SK-N-SH treated with all-trans-retinoic acid at 6 μM for 48 hours (cell line): ENCODE measurements at regions not wholly inside any gene's neighbourhood (a gene's known extent, or its start where the extent isn't known, plus 50 kb on each side); places are given as distances from the start of the nearest gene placed in this dataset.
"Not testable (repeated sequence)": the region's sequence is repeated elsewhere in the genome, so short reads cannot be mapped to it uniquely, and the experiment has no call there.

ENCODE experiments used
- ATAC-seq: fragments of 200-7000 bp; cut with Tn5 transposase; 3 replicates; pipeline ENCODE4 v1.9.1; 2020; ENCODE audit warnings: mild to moderate bottlenecking, moderate library complexity
- BACH2 ChIP-seq: fragments of 250-450 bp; sonication (Bioruptor Pico); IDR thresholded peaks from 2 replicates; pipeline ENCODE4 v1.9.0; 2021; ENCODE audit warnings: mild to moderate bottlenecking, borderline replicate concordance
- CSDC2 ChIP-seq: fragments of 250-450 bp; sonication (Bioruptor Pico); IDR thresholded peaks from 2 replicates; pipeline ENCODE4 v1.5.0; 2020; ENCODE audit warnings: mild to moderate bottlenecking, moderate library complexity
- ESRRG ChIP-seq: fragments of 250-450 bp; sonication (Bioruptor Pico); IDR thresholded peaks from 2 replicates; pipeline ENCODE4 v1.6.1; 2021; ENCODE audit warnings: mild to moderate bottlenecking
- GLIS3 ChIP-seq: fragments of 250-450 bp; sonication (Bioruptor Pico); IDR thresholded peaks from 2 replicates; pipeline ENCODE4 v1.5.0; 2020; ENCODE audit warnings: mild to moderate bottlenecking, moderate library complexity
- OSR1 ChIP-seq: fragments of 250-450 bp; sonication (Bioruptor Pico); IDR thresholded peaks from 2 replicates; pipeline ENCODE4 v1.8.0; 2022; ENCODE audit warnings: moderate library complexity, mild to moderate bottlenecking, inconsistent platforms
- PPARA ChIP-seq: fragments of 250-450 bp; sonication (Bioruptor Pico); IDR thresholded peaks from 2 replicates; pipeline ENCODE4 v1.5.0; 2020; ENCODE audit warnings: mild to moderate bottlenecking, borderline replicate concordance
- RARB ChIP-seq: fragments of 250-450 bp; sonication (Bioruptor Pico); IDR thresholded peaks from 2 replicates; pipeline ENCODE4 v1.8.0; 2021; ENCODE audit warnings: mild to moderate bottlenecking, moderate library complexity
- TCF4 ChIP-seq: fragments of 250-450 bp; sonication (Bioruptor Pico); IDR thresholded peaks from 2 replicates; pipeline ENCODE4 v1.8.0; 2021; ENCODE audit warnings: mild to moderate bottlenecking, moderate library complexity, borderline replicate concordance
- TOX ChIP-seq: fragments of 250-450 bp; sonication (Bioruptor Pico); IDR thresholded peaks from 2 replicates; pipeline ENCODE4 v1.8.0; 2021; ENCODE audit warnings: mild to moderate bottlenecking, moderate library complexity, borderline replicate concordance
- ZC3H10 ChIP-seq: fragments of 250-450 bp; sonication (Bioruptor Pico); IDR thresholded peaks from 2 replicates; pipeline ENCODE4 v1.5.1; 2021; ENCODE audit warnings: mild to moderate bottlenecking, moderate library complexity
- ZFP3 ChIP-seq: fragments of 250-450 bp; sonication (Bioruptor Pico); IDR thresholded peaks from 2 replicates; pipeline ENCODE4 v1.5.0; 2020; ENCODE audit warnings: mild to moderate bottlenecking, moderate library complexity
- ZFP30 ChIP-seq: fragments of 450-650 bp; formaldehyde crosslinking; IDR thresholded peaks from 2 replicates; pipeline ENCODE4 v1.5.0; 2022; ENCODE audit warnings: mild to moderate bottlenecking, moderate library complexity
- ZNF565 ChIP-seq: fragments of 450-650 bp; formaldehyde crosslinking; conservative IDR thresholded peaks from 2 replicates; pipeline ENCODE4 v1.5.0; 2020; ENCODE audit warnings: low read depth, mild to moderate bottlenecking, moderate library complexity
- ZNF70 ChIP-seq: fragments of 450-650 bp; formaldehyde crosslinking; IDR thresholded peaks from 2 replicates; pipeline ENCODE4 v1.5.0; 2020; ENCODE audit warnings: mild to moderate bottlenecking, moderate library complexity
- ZNF8 ChIP-seq: fragments of 450-650 bp; formaldehyde crosslinking; IDR thresholded peaks from 2 replicates; pipeline ENCODE4 v1.5.0; 2020; ENCODE audit warnings: mild to moderate bottlenecking, moderate library complexity
- TF ChIP-seq, protein P1 (sequence below): fragments of 250-450 bp; sonication (Bioruptor Pico); IDR thresholded peaks from 2 replicates; pipeline ENCODE4 v1.8.0; 2020; ENCODE audit warnings: mild to moderate bottlenecking, moderate library complexity, borderline replicate concordance
- TF ChIP-seq, protein P2 (sequence below): fragments of 250-450 bp; sonication (Bioruptor Pico); IDR thresholded peaks from 2 replicates; pipeline ENCODE4 v1.5.1; 2020; ENCODE audit warnings: low read depth, mild to moderate bottlenecking, moderate library complexity
- TF ChIP-seq, protein P3 (sequence below): fragments of 250-450 bp; sonication (Bioruptor Pico); IDR thresholded peaks from 2 replicates; pipeline ENCODE4 v1.5.1; 2021; ENCODE audit warnings: mild to moderate bottlenecking, moderate library complexity
- TF ChIP-seq, protein P4 (sequence below): fragments of 250-450 bp; sonication (Bioruptor Pico); IDR thresholded peaks from 2 replicates; pipeline ENCODE4 v1.5.0; 2020; ENCODE audit warnings: mild to moderate bottlenecking, moderate library complexity

DNA sequence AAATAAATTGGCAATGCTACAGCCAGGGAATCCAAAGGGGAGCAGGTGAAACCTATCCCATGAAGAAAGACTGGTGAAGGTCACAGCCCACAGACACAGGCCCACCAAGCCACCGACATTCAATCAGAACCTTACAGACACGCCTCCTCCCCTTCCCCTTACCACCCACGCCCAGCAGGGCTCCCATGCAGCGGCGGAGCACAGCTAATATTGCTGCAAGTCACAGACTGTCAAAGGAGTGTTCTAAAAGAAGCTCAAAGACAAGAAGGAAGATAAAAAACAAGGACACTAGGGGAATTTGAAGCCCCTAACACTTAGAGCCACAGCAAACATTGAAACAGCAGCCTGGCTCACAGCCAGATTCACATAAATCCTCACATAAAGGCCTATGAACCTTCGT is 91.2 kb downstream of the MED10 start:
- no peak for ATAC-seq
- no peak for TF ChIP-seq CSDC2 (CRISPR knock-in tag)
- TF ChIP-seq, protein P1, sequence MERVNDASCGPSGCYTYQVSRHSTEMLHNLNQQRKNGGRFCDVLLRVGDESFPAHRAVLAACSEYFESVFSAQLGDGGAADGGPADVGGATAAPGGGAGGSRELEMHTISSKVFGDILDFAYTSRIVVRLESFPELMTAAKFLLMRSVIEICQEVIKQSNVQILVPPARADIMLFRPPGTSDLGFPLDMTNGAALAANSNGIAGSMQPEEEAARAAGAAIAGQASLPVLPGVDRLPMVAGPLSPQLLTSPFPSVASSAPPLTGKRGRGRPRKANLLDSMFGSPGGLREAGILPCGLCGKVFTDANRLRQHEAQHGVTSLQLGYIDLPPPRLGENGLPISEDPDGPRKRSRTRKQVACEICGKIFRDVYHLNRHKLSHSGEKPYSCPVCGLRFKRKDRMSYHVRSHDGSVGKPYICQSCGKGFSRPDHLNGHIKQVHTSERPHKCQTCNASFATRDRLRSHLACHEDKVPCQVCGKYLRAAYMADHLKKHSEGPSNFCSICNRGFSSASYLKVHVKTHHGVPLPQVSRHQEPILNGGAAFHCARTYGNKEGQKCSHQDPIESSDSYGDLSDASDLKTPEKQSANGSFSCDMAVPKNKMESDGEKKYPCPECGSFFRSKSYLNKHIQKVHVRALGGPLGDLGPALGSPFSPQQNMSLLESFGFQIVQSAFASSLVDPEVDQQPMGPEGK (CRISPR knock-in tag) = no peak
- no peak for TF ChIP-seq ZFP30 (CRISPR knock-in tag)
- no peak for TF ChIP-seq RARB (CRISPR knock-in tag)
- no peak for TF ChIP-seq ZNF8 (CRISPR knock-in tag)
- no peak for TF ChIP-seq ESRRG
- TF ChIP-seq GLIS3 (CRISPR knock-in tag) = no peak
- TF ChIP-seq ZFP3 = no peak
- no peak for TF ChIP-seq OSR1 (CRISPR knock-in tag)
- no peak for TF ChIP-seq ZC3H10 (CRISPR knock-in tag)
- no peak for TF ChIP-seq TOX (CRISPR knock-in tag)
- TF ChIP-seq, protein P2, sequence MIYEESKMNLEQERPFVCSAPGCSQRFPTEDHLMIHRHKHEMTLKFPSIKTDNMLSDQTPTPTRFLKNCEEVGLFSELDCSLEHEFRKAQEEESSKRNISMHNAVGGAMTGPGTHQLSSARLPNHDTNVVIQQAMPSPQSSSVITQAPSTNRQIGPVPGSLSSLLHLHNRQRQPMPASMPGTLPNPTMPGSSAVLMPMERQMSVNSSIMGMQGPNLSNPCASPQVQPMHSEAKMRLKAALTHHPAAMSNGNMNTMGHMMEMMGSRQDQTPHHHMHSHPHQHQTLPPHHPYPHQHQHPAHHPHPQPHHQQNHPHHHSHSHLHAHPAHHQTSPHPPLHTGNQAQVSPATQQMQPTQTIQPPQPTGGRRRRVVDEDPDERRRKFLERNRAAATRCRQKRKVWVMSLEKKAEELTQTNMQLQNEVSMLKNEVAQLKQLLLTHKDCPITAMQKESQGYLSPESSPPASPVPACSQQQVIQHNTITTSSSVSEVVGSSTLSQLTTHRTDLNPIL (CRISPR knock-in tag) = no peak
- no peak for TF ChIP-seq PPARA
- TF ChIP-seq, protein P3, sequence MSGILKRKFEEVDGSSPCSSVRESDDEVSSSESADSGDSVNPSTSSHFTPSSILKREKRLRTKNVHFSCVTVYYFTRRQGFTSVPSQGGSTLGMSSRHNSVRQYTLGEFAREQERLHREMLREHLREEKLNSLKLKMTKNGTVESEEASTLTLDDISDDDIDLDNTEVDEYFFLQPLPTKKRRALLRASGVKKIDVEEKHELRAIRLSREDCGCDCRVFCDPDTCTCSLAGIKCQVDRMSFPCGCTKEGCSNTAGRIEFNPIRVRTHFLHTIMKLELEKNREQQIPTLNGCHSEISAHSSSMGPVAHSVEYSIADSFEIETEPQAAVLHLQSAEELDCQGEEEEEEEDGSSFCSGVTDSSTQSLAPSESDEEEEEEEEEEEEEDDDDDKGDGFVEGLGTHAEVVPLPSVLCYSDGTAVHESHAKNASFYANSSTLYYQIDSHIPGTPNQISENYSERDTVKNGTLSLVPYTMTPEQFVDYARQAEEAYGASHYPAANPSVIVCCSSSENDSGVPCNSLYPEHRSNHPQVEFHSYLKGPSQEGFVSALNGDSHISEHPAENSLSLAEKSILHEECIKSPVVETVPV (CRISPR knock-in tag) = no peak

DNA sequence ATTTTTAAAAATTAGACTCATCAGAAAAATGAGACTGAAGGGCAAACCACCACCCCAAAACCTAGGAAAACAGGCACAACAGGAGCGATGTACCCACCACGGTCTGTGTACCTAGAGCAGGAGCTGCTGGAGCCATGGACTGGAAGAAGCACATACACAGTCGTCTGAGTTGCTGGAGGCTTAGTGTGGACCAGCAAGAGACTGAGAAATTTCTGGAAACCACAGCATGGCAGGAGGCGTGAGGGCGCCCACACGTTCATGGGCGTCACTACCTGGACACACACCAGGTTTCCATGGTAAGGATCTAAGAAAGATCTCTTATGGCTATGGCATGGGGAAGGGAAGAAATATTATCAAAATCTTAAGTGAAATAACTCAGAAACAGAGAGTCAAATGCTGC is 91.9 kb downstream of the MED10 start:
- no peak for ATAC-seq
- TF ChIP-seq ZNF565 (CRISPR knock-in tag) (no peak), GLIS3 (CRISPR knock-in tag) (no peak), ZNF70 (CRISPR knock-in tag) (no peak), CSDC2 (CRISPR knock-in tag) (no peak), ZFP30 (CRISPR knock-in tag) (no peak), PPARA (no peak)
- TF ChIP-seq, protein P4, sequence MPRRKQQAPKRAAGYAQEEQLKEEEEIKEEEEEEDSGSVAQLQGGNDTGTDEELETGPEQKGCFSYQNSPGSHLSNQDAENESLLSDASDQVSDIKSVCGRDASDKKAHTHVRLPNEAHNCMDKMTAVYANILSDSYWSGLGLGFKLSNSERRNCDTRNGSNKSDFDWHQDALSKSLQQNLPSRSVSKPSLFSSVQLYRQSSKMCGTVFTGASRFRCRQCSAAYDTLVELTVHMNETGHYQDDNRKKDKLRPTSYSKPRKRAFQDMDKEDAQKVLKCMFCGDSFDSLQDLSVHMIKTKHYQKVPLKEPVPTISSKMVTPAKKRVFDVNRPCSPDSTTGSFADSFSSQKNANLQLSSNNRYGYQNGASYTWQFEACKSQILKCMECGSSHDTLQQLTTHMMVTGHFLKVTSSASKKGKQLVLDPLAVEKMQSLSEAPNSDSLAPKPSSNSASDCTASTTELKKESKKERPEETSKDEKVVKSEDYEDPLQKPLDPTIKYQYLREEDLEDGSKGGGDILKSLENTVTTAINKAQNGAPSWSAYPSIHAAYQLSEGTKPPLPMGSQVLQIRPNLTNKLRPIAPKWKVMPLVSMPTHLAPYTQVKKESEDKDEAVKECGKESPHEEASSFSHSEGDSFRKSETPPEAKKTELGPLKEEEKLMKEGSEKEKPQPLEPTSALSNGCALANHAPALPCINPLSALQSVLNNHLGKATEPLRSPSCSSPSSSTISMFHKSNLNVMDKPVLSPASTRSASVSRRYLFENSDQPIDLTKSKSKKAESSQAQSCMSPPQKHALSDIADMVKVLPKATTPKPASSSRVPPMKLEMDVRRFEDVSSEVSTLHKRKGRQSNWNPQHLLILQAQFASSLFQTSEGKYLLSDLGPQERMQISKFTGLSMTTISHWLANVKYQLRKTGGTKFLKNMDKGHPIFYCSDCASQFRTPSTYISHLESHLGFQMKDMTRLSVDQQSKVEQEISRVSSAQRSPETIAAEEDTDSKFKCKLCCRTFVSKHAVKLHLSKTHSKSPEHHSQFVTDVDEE = no peak

DNA sequence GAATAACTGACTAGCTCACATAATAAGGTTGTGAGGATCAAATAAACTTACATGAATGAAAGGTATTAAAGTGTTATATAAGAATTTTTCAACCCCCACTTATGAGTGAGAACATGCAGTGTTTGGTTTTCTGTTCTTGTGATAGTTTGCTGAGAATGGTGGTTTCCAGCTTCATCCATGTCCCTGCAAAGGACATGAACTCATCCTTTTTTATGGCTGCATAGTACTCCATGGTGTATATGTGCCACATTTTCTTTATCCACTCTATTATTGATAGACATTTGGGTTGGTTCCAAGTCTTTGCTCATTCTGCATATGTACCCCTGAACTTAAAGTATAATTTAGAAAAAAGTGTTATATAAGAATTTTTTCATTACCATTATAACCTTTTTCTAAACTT is 93.9 kb downstream of the MED10 start:
- not testable (repeated sequence) for ATAC-seq

DNA sequence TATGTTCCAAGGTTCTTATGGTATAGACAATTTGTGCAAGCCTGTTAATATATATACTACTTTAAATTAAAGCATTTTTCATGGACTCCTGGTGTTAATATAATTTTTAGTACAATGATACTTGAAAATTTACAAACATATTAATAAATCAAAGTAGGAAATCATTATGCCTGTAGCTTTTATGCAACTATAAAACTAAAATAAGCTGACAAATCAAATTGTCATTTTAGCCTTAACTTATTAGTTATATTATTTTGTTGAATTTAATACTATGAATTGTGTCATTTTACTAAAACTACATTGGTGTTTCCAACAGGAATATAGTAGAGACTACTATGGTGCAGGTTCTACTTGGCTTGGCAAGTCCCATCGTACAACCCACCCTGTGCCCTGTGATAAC is 96.0 kb downstream of the MED10 start:
- ATAC-seq = no peak
- TF ChIP-seq RARB (CRISPR knock-in tag) (no peak), TCF4 (CRISPR knock-in tag) (no peak), ESRRG (no peak), TOX (CRISPR knock-in tag) (no peak), ZNF70 (CRISPR knock-in tag) (no peak), ZNF8 (CRISPR knock-in tag) (no peak), CSDC2 (CRISPR knock-in tag) (no peak), BACH2 (no peak), ZC3H10 (CRISPR knock-in tag) (no peak), ZFP3 (no peak), ZFP30 (CRISPR knock-in tag) (no peak), GLIS3 (CRISPR knock-in tag) (no peak)
- TF ChIP-seq, protein P3 (CRISPR knock-in tag) = no peak
- TF ChIP-seq, protein P1 (CRISPR knock-in tag) = no peak
- TF ChIP-seq, protein P2 (CRISPR knock-in tag) = no peak
- TF ChIP-seq, protein P4 = no peak
